ENCODE measurements at regions not wholly inside any gene's neighbourhood (a gene's known extent, or its start where the extent isn't known, plus 50 kb on each side); places are given as distances from the start of the nearest gene placed in this dataset.
"Not testable (repeated sequence)": the region's sequence is repeated elsewhere in the genome, so short reads cannot be mapped to it uniquely, and the experiment has no call there.

DNA sequence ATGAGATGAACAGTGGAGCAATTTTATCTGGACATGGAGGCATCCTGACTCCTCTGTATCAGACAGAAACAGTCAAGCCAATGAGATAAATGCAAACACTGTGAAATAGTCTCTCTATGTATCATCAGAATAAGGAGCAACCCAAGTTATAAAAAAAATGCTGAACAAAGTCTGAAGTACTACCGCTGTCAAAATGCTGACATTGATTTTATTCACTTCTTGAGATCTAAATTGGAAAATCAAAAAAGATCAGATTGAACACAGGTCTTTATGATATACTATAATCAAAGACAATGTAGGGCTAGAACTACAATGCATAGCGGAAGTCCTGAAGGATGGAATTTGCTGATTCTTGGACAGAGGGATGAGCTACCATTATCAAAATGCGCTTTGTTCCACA, 76.1 kb downstream of the FTHL17 start:
- H3K27ac ChIP-seq: no peak overlapping the region
- DNase-seq: no peak
- 88 to 100% (median 95%) methylated on average over 3 of the region's 3 CpGs for WGBS, 5 donors
- no peaks in the 10 kb centered on the region for H3K9me3 ChIP-seq
- peaks cover 0 to 3% (median 0%) of the 10 kb centered on the region in 4 donors for H3K4me1 ChIP-seq
- H3K27me3 ChIP-seq: no peaks in the 10 kb centered on the region
- intact Hi-C loops (cut with DNase I; ENCODE audit: low total_unique reads): no loop called here
- no peaks in the 10 kb centered on the region for H3K36me3 ChIP-seq
- no peak overlapping the region for H3K4me3 ChIP-seq
- TF ChIP-seq POLR2A (IDR thresholded peaks at IDR 0.05) (no peak), EP300 (IDR thresholded peaks at IDR 0.05) (no peak), POLR2AphosphoS5 (IDR thresholded peaks at IDR 0.05) (no peak)
- TF ChIP-seq, protein P1, sequence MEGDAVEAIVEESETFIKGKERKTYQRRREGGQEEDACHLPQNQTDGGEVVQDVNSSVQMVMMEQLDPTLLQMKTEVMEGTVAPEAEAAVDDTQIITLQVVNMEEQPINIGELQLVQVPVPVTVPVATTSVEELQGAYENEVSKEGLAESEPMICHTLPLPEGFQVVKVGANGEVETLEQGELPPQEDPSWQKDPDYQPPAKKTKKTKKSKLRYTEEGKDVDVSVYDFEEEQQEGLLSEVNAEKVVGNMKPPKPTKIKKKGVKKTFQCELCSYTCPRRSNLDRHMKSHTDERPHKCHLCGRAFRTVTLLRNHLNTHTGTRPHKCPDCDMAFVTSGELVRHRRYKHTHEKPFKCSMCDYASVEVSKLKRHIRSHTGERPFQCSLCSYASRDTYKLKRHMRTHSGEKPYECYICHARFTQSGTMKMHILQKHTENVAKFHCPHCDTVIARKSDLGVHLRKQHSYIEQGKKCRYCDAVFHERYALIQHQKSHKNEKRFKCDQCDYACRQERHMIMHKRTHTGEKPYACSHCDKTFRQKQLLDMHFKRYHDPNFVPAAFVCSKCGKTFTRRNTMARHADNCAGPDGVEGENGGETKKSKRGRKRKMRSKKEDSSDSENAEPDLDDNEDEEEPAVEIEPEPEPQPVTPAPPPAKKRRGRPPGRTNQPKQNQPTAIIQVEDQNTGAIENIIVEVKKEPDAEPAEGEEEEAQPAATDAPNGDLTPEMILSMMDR (IDR thresholded peaks at IDR 0.05): no peak

DNA sequence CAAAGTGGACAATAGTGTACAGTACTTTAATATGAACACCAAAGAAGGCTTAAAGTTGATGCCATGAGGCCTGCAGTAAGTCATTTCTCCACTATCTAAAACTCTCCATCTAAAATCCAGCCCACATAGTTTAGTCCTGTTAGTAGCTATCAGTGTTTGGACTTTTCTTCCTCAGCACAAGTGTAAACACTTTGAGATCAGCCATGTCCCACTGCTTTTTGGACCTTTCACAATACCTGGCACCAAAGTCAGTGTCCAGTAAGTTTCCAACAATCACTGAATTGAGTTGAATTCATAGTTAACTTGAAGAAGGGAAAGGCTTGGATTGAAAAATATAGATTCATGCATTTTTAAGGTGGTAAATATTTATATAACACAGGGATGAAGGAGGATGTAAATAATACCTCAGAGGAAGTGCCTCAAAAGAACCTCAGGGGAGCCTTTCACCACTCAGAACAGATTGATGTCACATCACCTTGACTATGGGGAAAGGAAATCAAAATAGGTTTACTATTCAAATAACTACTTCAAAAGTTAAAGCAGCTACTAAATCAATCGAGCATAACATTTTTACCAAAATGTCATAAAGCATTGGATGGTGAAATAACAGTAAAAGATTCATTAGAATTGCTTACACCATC, 76.7 kb downstream of the FTHL17 start:
- 42 to 76% (median 56%) methylated on average over 1 of the region's 1 CpG for WGBS, 5 donors
- Histone ChIP-seq H3K4me3 (no peak overlapping the region), H3K27ac (no peak overlapping the region), H3K36me3 (no peaks in the 10 kb centered on the region), H3K9me3 (no peaks in the 10 kb centered on the region), H3K4me1 (peaks cover 0 to 3% (median 0%) of the 10 kb centered on the region in 4 donors), H3K27me3 (no peaks in the 10 kb centered on the region)
- TF ChIP-seq POLR2A (IDR thresholded peaks at IDR 0.05) (no peak), POLR2AphosphoS5 (IDR thresholded peaks at IDR 0.05) (no peak), EP300 (IDR thresholded peaks at IDR 0.05) (no peak)
- TF ChIP-seq, protein P1 (IDR thresholded peaks at IDR 0.05): no peak
- intact Hi-C loops (cut with DNase I; ENCODE audit: low total_unique reads): no loop called here
- no peak for DNase-seq

- H3K36me3 ChIP-seq; H3K27me3 ChIP-seq; H3K4me3 ChIP-seq; H3K27ac ChIP-seq; DNase-seq; H3K9me3 ChIP-seq; intact Hi-C loops (cut with DNase I; ENCODE audit: low total_unique reads); H3K4me1 ChIP-seq: not testable (repeated sequence)
- 86 to 100% (median 100%) methylated on average over 1 of the region's 1 CpG for WGBS, 5 donors
Observed at GRCh38 chrX:30994018-30994417, 77.8 kb downstream of the FTHL17 start.

- WGBS, 5 donors: 1 to 30% (median 8%) methylated on average over 4 of the region's 4 CpGs
Observed at GRCh38 chrX:30992381-30992904, 79.4 kb downstream of the FTHL17 start.

More at GRCh38 chrX:30992381-30992904, 79.4 kb downstream of the FTHL17 start:
- TF ChIP-seq, protein P1 (IDR thresholded peaks at IDR 0.05): no peak
- TF ChIP-seq EP300 (IDR thresholded peaks at IDR 0.05) (no peak), POLR2AphosphoS5 (IDR thresholded peaks at IDR 0.05) (no peak), POLR2A (IDR thresholded peaks at IDR 0.05) (no peak)
- peak; percentile 39 to 44 for DNase-seq
- H3K27me3 ChIP-seq: no peaks in the 10 kb centered on the region
- no peaks in the 10 kb centered on the region for H3K9me3 ChIP-seq
- no peaks in the 10 kb centered on the region for H3K36me3 ChIP-seq
- H3K4me3 ChIP-seq: no peak overlapping the region
- H3K27ac ChIP-seq: peak overlapping the region in 1 of 5 donors; percentile 65
- intact Hi-C loops (cut with DNase I; ENCODE audit: low total_unique reads): no loop called here
- H3K4me1 ChIP-seq: peaks cover 0 to 3% (median 0%) of the 10 kb centered on the region in 4 donors
